ENCODE measurements at regions not wholly inside any gene's neighbourhood (a gene's known extent, or its start where the extent isn't known, plus 50 kb on each side); places are given as distances from the start of the nearest gene placed in this dataset.

- no peaks in the 10 kb centered on the region for H3K36me3 Mint-ChIP-seq (ENCODE audit: low read depth)
- H3K27ac Mint-ChIP-seq, result no peak overlapping the region
These were observed 323.3 kb downstream of the DMRT2 start for GRCh38 chr9:1373445-1373844.

GRCh38 chr9:1383899-1384455 is 333.8 kb downstream of the DMRT2 start:
- H3K27me3 Mint-ChIP-seq (ENCODE audit: insufficient read depth), result peaks cover 7% of the 10 kb centered on the region
- intact Hi-C loops (cut with micrococcal nuclease), result no loop called here
- no peak overlapping the region for H3K4me3 Mint-ChIP-seq
- H3K36me3 Mint-ChIP-seq (ENCODE audit: low read depth), result no peaks in the 10 kb centered on the region
- H3K27ac Mint-ChIP-seq, result no peak overlapping the region
- H3K4me1 Mint-ChIP-seq (ENCODE audit: low read depth), result no peaks in the 10 kb centered on the region
- no peak for DNase-seq (ENCODE audit: low spot score)
- H3K9me3 Mint-ChIP-seq, result no peaks in the 10 kb centered on the region

More at GRCh38 chr9:1373445-1373844, 323.3 kb downstream of the DMRT2 start:
- Mint-ChIP-seq H3K4me3 (no peak overlapping the region), H3K9me3 (no peaks in the 10 kb centered on the region), H3K27me3 (ENCODE audit: insufficient read depth) (peaks cover 10% of the 10 kb centered on the region), H3K4me1 (ENCODE audit: low read depth) (no peaks in the 10 kb centered on the region)
- no peak for DNase-seq (ENCODE audit: low spot score)
- intact Hi-C loops (cut with micrococcal nuclease), result no loop called here

GRCh38 chr9:1384816-1385215 is 334.7 kb downstream of the DMRT2 start:
- no peaks in the 10 kb centered on the region for H3K9me3 Mint-ChIP-seq
- peaks cover 5% of the 10 kb centered on the region for H3K27me3 Mint-ChIP-seq (ENCODE audit: insufficient read depth)
- no peak overlapping the region for H3K27ac Mint-ChIP-seq
- DNase-seq (ENCODE audit: low spot score), result no peak
- intact Hi-C loops (cut with micrococcal nuclease), result no loop called here
- no peaks in the 10 kb centered on the region for H3K4me1 Mint-ChIP-seq (ENCODE audit: low read depth)
- no peaks in the 10 kb centered on the region for H3K36me3 Mint-ChIP-seq (ENCODE audit: low read depth)
- H3K4me3 Mint-ChIP-seq, result no peak overlapping the region

GRCh38 chr9:1386420-1386819 is 336.3 kb downstream of the DMRT2 start:
- H3K9me3 Mint-ChIP-seq, result no peaks in the 10 kb centered on the region
- intact Hi-C loops (cut with micrococcal nuclease), result no loop called here
- peaks cover 5% of the 10 kb centered on the region for H3K27me3 Mint-ChIP-seq (ENCODE audit: insufficient read depth)
- no peaks in the 10 kb centered on the region for H3K4me1 Mint-ChIP-seq (ENCODE audit: low read depth)
- H3K36me3 Mint-ChIP-seq (ENCODE audit: low read depth), result no peaks in the 10 kb centered on the region
- H3K4me3 Mint-ChIP-seq, result no peak overlapping the region
- no peak for DNase-seq (ENCODE audit: low spot score)
- no peak overlapping the region for H3K27ac Mint-ChIP-seq

GRCh38 chr9:1388216-1388615 is 338.1 kb downstream of the DMRT2 start:
- Mint-ChIP-seq H3K4me3 (no peak overlapping the region), H3K36me3 (ENCODE audit: low read depth) (no peaks in the 10 kb centered on the region), H3K4me1 (ENCODE audit: low read depth) (no peaks in the 10 kb centered on the region), H3K27me3 (ENCODE audit: insufficient read depth) (peaks cover 5% of the 10 kb centered on the region), H3K9me3 (no peaks in the 10 kb centered on the region), H3K27ac (no peak overlapping the region)
- intact Hi-C loops (cut with micrococcal nuclease), result no loop called here
- DNase-seq (ENCODE audit: low spot score), result no peak

GRCh38 chr9:1400983-1401382 is 350.8 kb downstream of the DMRT2 start:
- peaks cover 3% of the 10 kb centered on the region for H3K9me3 Mint-ChIP-seq
- H3K36me3 Mint-ChIP-seq (ENCODE audit: low read depth), result no peaks in the 10 kb centered on the region
- no peaks in the 10 kb centered on the region for H3K4me1 Mint-ChIP-seq (ENCODE audit: low read depth)
- intact Hi-C loops (cut with micrococcal nuclease), result loop anchor here (5.0 kb wide), 1 partner anchor 349 kb away; the partner anchor contains the start of gene DMRT2
- H3K4me3 Mint-ChIP-seq, result no peak overlapping the region
- H3K27ac Mint-ChIP-seq, result no peak overlapping the region
- peaks cover 2% of the 10 kb centered on the region for H3K27me3 Mint-ChIP-seq (ENCODE audit: insufficient read depth)
- peak; percentile 1 for DNase-seq (ENCODE audit: low spot score)

GRCh38 chr9:1404940-1405339 is 354.8 kb downstream of the DMRT2 start:
- Mint-ChIP-seq H3K9me3 (no peaks in the 10 kb centered on the region), H3K27me3 (ENCODE audit: insufficient read depth) (peaks cover 2% of the 10 kb centered on the region), H3K4me1 (ENCODE audit: low read depth) (no peaks in the 10 kb centered on the region), H3K4me3 (no peak overlapping the region), H3K36me3 (ENCODE audit: low read depth) (no peaks in the 10 kb centered on the region), H3K27ac (no peak overlapping the region)
- intact Hi-C loops (cut with micrococcal nuclease), result loop anchor here (5.0 kb wide), 1 partner anchor 353 kb away; the partner anchor contains the start of gene DMRT2
- no peak for DNase-seq (ENCODE audit: low spot score)

- Mint-ChIP-seq H3K4me3 (no peak overlapping the region), H3K4me1 (ENCODE audit: low read depth) (no peaks in the 10 kb centered on the region), H3K27me3 (ENCODE audit: insufficient read depth) (peaks cover 2% of the 10 kb centered on the region), H3K36me3 (ENCODE audit: low read depth) (no peaks in the 10 kb centered on the region), H3K27ac (no peak overlapping the region), H3K9me3 (no peaks in the 10 kb centered on the region)
- no peak for DNase-seq (ENCODE audit: low spot score)
- intact Hi-C loops (cut with micrococcal nuclease), result no loop called here
These were observed 361.7 kb downstream of the DMRT2 start for GRCh38 chr9:1411826-1412225.

GRCh38 chr9:1414711-1415131 is 364.6 kb downstream of the DMRT2 start:
- intact Hi-C loops (cut with micrococcal nuclease), result no loop called here

GRCh38 chr9:1415146-1415545 is 365.0 kb downstream of the DMRT2 start:
- intact Hi-C loops (cut with micrococcal nuclease), result no loop called here

More at GRCh38 chr9:1414711-1415131, 364.6 kb downstream of the DMRT2 start:
- Mint-ChIP-seq H3K36me3 (ENCODE audit: low read depth) (no peaks in the 10 kb centered on the region), H3K27me3 (ENCODE audit: insufficient read depth) (peaks cover 2% of the 10 kb centered on the region), H3K4me3 (no peak overlapping the region), H3K4me1 (ENCODE audit: low read depth) (no peaks in the 10 kb centered on the region), H3K9me3 (no peaks in the 10 kb centered on the region), H3K27ac (no peak overlapping the region)
- DNase-seq (ENCODE audit: low spot score), result no peak

GRCh38 chr9:1416261-1416660 is 366.1 kb downstream of the DMRT2 start:
- Mint-ChIP-seq H3K36me3 (ENCODE audit: low read depth) (no peaks in the 10 kb centered on the region), H3K4me1 (ENCODE audit: low read depth) (no peaks in the 10 kb centered on the region), H3K27me3 (ENCODE audit: insufficient read depth) (peaks cover 2% of the 10 kb centered on the region), H3K4me3 (no peak overlapping the region), H3K9me3 (no peaks in the 10 kb centered on the region), H3K27ac (no peak overlapping the region)
- DNase-seq (ENCODE audit: low spot score), result no peak
- intact Hi-C loops (cut with micrococcal nuclease), result no loop called here

More at GRCh38 chr9:1415146-1415545, 365.0 kb downstream of the DMRT2 start:
- no peak overlapping the region for H3K4me3 Mint-ChIP-seq
- no peaks in the 10 kb centered on the region for H3K4me1 Mint-ChIP-seq (ENCODE audit: low read depth)
- H3K36me3 Mint-ChIP-seq (ENCODE audit: low read depth), result no peaks in the 10 kb centered on the region
- H3K27ac Mint-ChIP-seq, result no peak overlapping the region
- no peaks in the 10 kb centered on the region for H3K9me3 Mint-ChIP-seq
- H3K27me3 Mint-ChIP-seq (ENCODE audit: insufficient read depth), result peaks cover 2% of the 10 kb centered on the region
- no peak for DNase-seq (ENCODE audit: low spot score)

GRCh38 chr9:1421436-1421835 is 371.3 kb downstream of the DMRT2 start:
- no peak overlapping the region for H3K27ac Mint-ChIP-seq
- DNase-seq (ENCODE audit: low spot score), result no peak
- H3K4me1 Mint-ChIP-seq (ENCODE audit: low read depth), result no peaks in the 10 kb centered on the region
- H3K27me3 Mint-ChIP-seq (ENCODE audit: insufficient read depth), result no peaks in the 10 kb centered on the region
- H3K36me3 Mint-ChIP-seq (ENCODE audit: low read depth), result no peaks in the 10 kb centered on the region
- H3K4me3 Mint-ChIP-seq, result no peak overlapping the region
- intact Hi-C loops (cut with micrococcal nuclease), result no loop called here
- H3K9me3 Mint-ChIP-seq, result no peaks in the 10 kb centered on the region

GRCh38 chr9:1427875-1428274 is 377.7 kb downstream of the DMRT2 start:
- no peaks in the 10 kb centered on the region for H3K27me3 Mint-ChIP-seq (ENCODE audit: insufficient read depth)
- no peak overlapping the region for H3K4me3 Mint-ChIP-seq
- no peak overlapping the region for H3K27ac Mint-ChIP-seq
- H3K36me3 Mint-ChIP-seq (ENCODE audit: low read depth), result no peaks in the 10 kb centered on the region
- intact Hi-C loops (cut with micrococcal nuclease), result no loop called here
- H3K9me3 Mint-ChIP-seq, result no peaks in the 10 kb centered on the region
- no peak for DNase-seq (ENCODE audit: low spot score)
- no peaks in the 10 kb centered on the region for H3K4me1 Mint-ChIP-seq (ENCODE audit: low read depth)

- no peak for DNase-seq (ENCODE audit: low spot score)
- Mint-ChIP-seq H3K9me3 (no peaks in the 10 kb centered on the region), H3K27ac (no peak overlapping the region), H3K4me3 (no peak overlapping the region), H3K27me3 (ENCODE audit: insufficient read depth) (no peaks in the 10 kb centered on the region), H3K36me3 (ENCODE audit: low read depth) (no peaks in the 10 kb centered on the region), H3K4me1 (ENCODE audit: low read depth) (no peaks in the 10 kb centered on the region)
- intact Hi-C loops (cut with micrococcal nuclease), result no loop called here
These were observed 379.1 kb downstream of the DMRT2 start for GRCh38 chr9:1429297-1429696.

Measured in activated T-helper 1 cell treated with anti-CD3 and anti-CD28 coated beads, Interleukin-12 subunit alpha, Interleukin-12 subunit beta, Interleukin-2, Interleukin-4 antibody, amounts not matched to agents 30 ng/mL and 10 ng/mL and 1 ng/mL, durations not matched to agents 14 hours and 24 hours and 36 hours (primary cell).